ENCODE measurements at regions not wholly inside any gene's neighbourhood (a gene's known extent, or its start where the extent isn't known, plus 50 kb on each side); places are given as distances from the start of the nearest gene placed in this dataset.

GRCh38 chr12:91417650-91418049 lies 235.0 kb upstream of the DCN start:
- TF ChIP-seq CTCF (conservative IDR thresholded peaks at IDR 0.05; ENCODE audit: low read depth, low read length) (no peak), EZH2 (IDR thresholded peaks at IDR 0.05; ENCODE audit: borderline replicate concordance, low read depth, low read length, poor library complexity, severe bottlenecking) (no peak)

Data from A673 (cell line).